K562 (cell line): ENCODE measurements at regions not wholly inside any gene's neighbourhood (a gene's known extent, or its start where the extent isn't known, plus 50 kb on each side); places are given as distances from the start of the nearest gene placed in this dataset.

Experiments
- ATAC-seq: fragments of 200-7000 bp; cut with Tn5 transposase; 3 replicates; pipeline ENCODE4 v1.9.1; 2020; ENCODE audit warnings: moderate library complexity
- BruUV-seq: library from RNA; stranded (reverse); fragments of 400-500 nt; replicated peaks from 2 replicates; lab custom pipeline; 2021; lab: Mats Ljungman, UMichigan
- CTCF ChIA-PET: fragments of 300-600 bp; formaldehyde crosslinking; extraction: SDS; loops from one replicate; lab custom pipeline; 2021; ENCODE audit warnings: low intra/inter-chr PET ratio; lab: Yijun Ruan, JAX
- POLR2A ChIA-PET: fragments of 300-600, 350-650 bp; sonication (Branson Sonifier 250); formaldehyde crosslinking; extraction: SDS; loops from one replicate; lab custom pipeline; 2021; ENCODE audit warnings: antibody characterized with exemption, inconsistent platforms; lab: Yijun Ruan, JAX
- DNase-seq, 4 experiments: peaks; one replicate each; pipeline versions ENCODE4 v3.0.0 to v3.0.0-alpha.2; 2011 to 2018; ENCODE audit warnings: low spot score in 3 of 4, mixed read lengths in 3 of 4; ENCODE audit errors: extremely low read depth in 1 of 4
- FAIRE-seq: peaks from 2 replicates; lab custom pipeline; 2011; peaks lifted over from hg19 to GRCh38; lab: Jason Lieb, UNC
- H2AFZ ChIP-seq: 2 replicates; pipeline ENCODE4 v1.6.0; 2011; ENCODE audit warnings: low read depth, low read length, control low read depth, inconsistent platforms
- H3K27ac ChIP-seq: fragments of 200-600 bp; 3 replicates; pipeline ENCODE4 v1.8.0; 2011; ENCODE audit warnings: low read depth, mild to moderate bottlenecking, control low read depth, inconsistent platforms, low read length, moderate library complexity, mixed read lengths; ENCODE audit errors: extremely low read depth
- H3K27me3 ChIP-seq, 2 experiments: fragments of 300-600 bp in 1 of 2; 2 replicates in 1 of 2; 3 replicates in 1 of 2; pipeline versions ENCODE4 v1.6.0 to v1.8.0; 2011; ENCODE audit warnings: inconsistent platforms in 2 of 2, low read length in 2 of 2, mild to moderate bottlenecking in 1 of 2, mixed read lengths in 1 of 2, moderate library complexity in 1 of 2; ENCODE audit not compliant: control insufficient read depth in 2 of 2, insufficient read depth in 2 of 2
- H3K36me3 ChIP-seq: fragments of 300-600 bp; 3 replicates; pipeline ENCODE4 v1.8.0; 2011; ENCODE audit warnings: mild to moderate bottlenecking, low read length, inconsistent platforms; ENCODE audit not compliant: control insufficient read depth, insufficient read depth
- H3K4me1 ChIP-seq, 2 experiments: fragments of 200-600 bp in 1 of 2; replicated peaks in 1 of 2; 2 replicates in 1 of 2; 3 replicates in 1 of 2; pipeline versions ENCODE4 v1.5.1 to v1.8.0; 2011; ENCODE audit warnings: inconsistent platforms in 2 of 2, low read length in 2 of 2, mild to moderate bottlenecking in 1 of 2, mixed read lengths in 1 of 2, moderate library complexity in 1 of 2; ENCODE audit not compliant: control insufficient read depth in 2 of 2, insufficient read depth in 2 of 2
- H3K4me2 ChIP-seq: 2 replicates; pipeline ENCODE4 v1.6.1; 2011; ENCODE audit warnings: low read length, control low read depth, inconsistent platforms, mixed read lengths; ENCODE audit not compliant: insufficient read depth
- H3K4me3 ChIP-seq: fragments of 200-600 bp; sonication (generic), shearing (Covaris generic); 2 replicates; pipeline ENCODE4 v1.5.1; 2016; ENCODE audit warnings: control low read depth, inconsistent platforms
- H3K79me2 ChIP-seq: fragments of 200-600 bp; 3 replicates; pipeline ENCODE4 v1.8.0; 2011; ENCODE audit warnings: low read length, inconsistent platforms; ENCODE audit not compliant: control insufficient read depth, insufficient read depth
- H3K9ac ChIP-seq, 2 experiments: 2 replicates each; pipeline versions ENCODE4 v1.6.0 to v1.6.1; 2011; ENCODE audit warnings: low read depth in 2 of 2, low read length in 2 of 2, control low read depth in 1 of 2, inconsistent platforms in 1 of 2, mild to moderate bottlenecking in 1 of 2, mixed read lengths in 1 of 2; ENCODE audit not compliant: insufficient read depth in 1 of 2
- H3K9me1 ChIP-seq: one replicate; pipeline ENCODE4 v1.6.0; 2011; ENCODE audit warnings: inconsistent platforms, mild to moderate bottlenecking, low read length, moderate library complexity; ENCODE audit not compliant: control insufficient read depth, insufficient read depth
- H3K9me3 ChIP-seq: replicated peaks from 2 replicates; pipeline ENCODE4 v1.5.1; 2011; ENCODE audit warnings: low read depth, low read length, inconsistent platforms; ENCODE audit not compliant: control insufficient read depth, insufficient read depth
- H4K20me1 ChIP-seq: replicated peaks from 2 replicates; pipeline ENCODE4 v1.6.1; 2011; ENCODE audit warnings: low read length, inconsistent platforms, mixed read lengths; ENCODE audit not compliant: control insufficient read depth, insufficient read depth
- DEAF1 ChIP-seq: fragments of 450-650 bp; formaldehyde crosslinking; IDR thresholded peaks from 2 replicates; pipeline ENCODE4 v1.4.0; 2020; ENCODE audit warnings: mild to moderate bottlenecking, moderate library complexity
- DPF2 ChIP-seq: fragments of 450-650 bp; IDR thresholded peaks from 2 replicates; pipeline ENCODE4 v1.6.1; 2016
- HOXB6 ChIP-seq: fragments of 250-450 bp; sonication (Bioruptor Pico); IDR thresholded peaks from 2 replicates; pipeline ENCODE4 v1.5.1; 2022; ENCODE audit warnings: mild to moderate bottlenecking, borderline replicate concordance
- MAZ ChIP-seq, 2 experiments: fragments of 450-650 bp in 1 of 2; sonication (generic) in 1 of 2; formaldehyde crosslinking; IDR thresholded peaks in 1 of 2; conservative IDR thresholded peaks in 1 of 2; 2 replicates each; pipeline versions ENCODE4 v1.4.0 to v1.5.0; 2020; ENCODE audit warnings: mild to moderate bottlenecking in 1 of 2, missing genetic modification reagents in 1 of 2
- NCOR1 ChIP-seq: fragments of 450-650 bp; IDR thresholded peaks from 2 replicates; pipeline ENCODE4 v1.6.1; 2016; ENCODE audit warnings: mild to moderate bottlenecking, moderate library complexity
- PKNOX1 ChIP-seq: fragments of 450-650 bp; IDR thresholded peaks from 2 replicates; pipeline ENCODE4 v1.6.1; 2016
- SETDB1 ChIP-seq: IDR thresholded peaks from one replicate; pipeline ENCODE4 v1.6.1; 2012; ENCODE audit warnings: low read length, control low read depth, inconsistent platforms
- TAF9B ChIP-seq: fragments of 450-650 bp; IDR thresholded peaks from 2 replicates; pipeline ENCODE4 v1.6.1; 2018; ENCODE audit warnings: mild to moderate bottlenecking; ENCODE audit not compliant: partially characterized antibody
- WGBS: fragments of 100-300 bp; shearing (Covaris generic); methylation state at CpG from one replicate; pipeline ENCODE4 v1.1.6; 2016; ENCODE audit warnings: low coverage, mixed read lengths; ENCODE audit not compliant: insufficient coverage; ENCODE audit errors: missing lambda C conversion rate; 5-methylcytosine and 5-hydroxymethylcytosine counted together
- in situ Hi-C: fragments of 300-500 bp; cut with MboI; formaldehyde crosslinking; loops from 4 replicates; pipeline ENCODE4 v1.15.0; 2018; ENCODE audit warnings: inconsistent platforms, mixed read lengths
- intact Hi-C: fragments of 100-400 bp; cut with micrococcal nuclease; formaldehyde crosslinking; loops from 2 replicates; pipeline ENCODE4 v1.14.2; 2022

- no peaks in the 10 kb centered on the region for H3K9me1 ChIP-seq
- no TSS peak for BruUV-seq
- H3K4me2 ChIP-seq = no peak overlapping the region
- no peak overlapping the region for H2AFZ ChIP-seq
- H3K4me1 ChIP-seq = no peaks in the 10 kb centered on the region
- no peak for TF ChIP-seq DPF2
- TF ChIP-seq DEAF1 (CRISPR knock-in tag) = no peak
- TF ChIP-seq HOXB6 (CRISPR knock-in tag) = no peak
- TF ChIP-seq TAF9B = no peak
- TF ChIP-seq MAZ (CRISPR knock-in tag; conservative IDR thresholded peaks at IDR 0.05 in 1 of 2, IDR thresholded peaks at IDR 0.05 in 1 of 2) = no peak
- no peak for TF ChIP-seq NCOR1
- TF ChIP-seq PKNOX1 = no peak
- TF ChIP-seq SETDB1 = no peak
- H3K27ac ChIP-seq = no peak overlapping the region
- no peaks in the 10 kb centered on the region for H3K36me3 ChIP-seq
- ATAC-seq (no peak), FAIRE-seq (no peak), DNase-seq (no peak)
- ChIA-PET CTCF (no interaction called here), POLR2A (no interaction called here)
- H3K9ac ChIP-seq = no peak overlapping the region
- intact Hi-C loops (no loop called here), in situ Hi-C loops (no loop called here)
- H3K79me2 ChIP-seq = no peaks in the 10 kb centered on the region
- no peak overlapping the region for H3K4me3 ChIP-seq
- no peaks in the 10 kb centered on the region for H3K27me3 ChIP-seq
- H4K20me1 ChIP-seq = no peaks in the 10 kb centered on the region
- WGBS = 19% methylated on average over 1 of the region's 1 CpG
- no peaks in the 10 kb centered on the region for H3K9me3 ChIP-seq
These were observed 580.8 kb downstream of the IQCM start for GRCh38 chr4:149234798-149235197.
